ENCODE measurements at regions not wholly inside any gene's neighbourhood (a gene's known extent, or its start where the extent isn't known, plus 50 kb on each side); places are given as distances from the start of the nearest gene placed in this dataset.

- Histone ChIP-seq H3K79me2 (ENCODE audit: control insufficient read depth in 1 of 2, insufficient read depth in 2 of 2, low read length in 2 of 2) (no peaks in the 10 kb centered on the region), H3K4me3 (ENCODE audit: extremely low read depth in 1 of 4, insufficient read depth in 2 of 4, low read depth in 3 of 4, low read length in 4 of 4) (no peak overlapping the region), H4K8ac (ENCODE audit: extremely low read depth, insufficient read depth, low read length) (no peak overlapping the region), H3K4ac (replicated peaks; ENCODE audit: insufficient read length, low read depth, low read length) (no peak overlapping the region), H4K91ac (replicated peaks; ENCODE audit: insufficient read length, low read length) (no peak overlapping the region), H3K27me3 (replicated peaks in 1 of 4; ENCODE audit: control insufficient read depth in 3 of 4, extremely low read depth in 1 of 4, insufficient read depth in 3 of 4, low read length in 3 of 4) (no peaks in the 10 kb centered on the region), H3K36me3 (ENCODE audit: control insufficient read depth in 2 of 4, insufficient read depth in 4 of 4, low read length in 3 of 4) (no peaks in the 10 kb centered on the region), H3K56ac (replicated peaks; ENCODE audit: insufficient read length, low read depth, low read length) (no peak overlapping the region), H3K4me1 (replicated peaks in 1 of 4; ENCODE audit: control insufficient read depth in 3 of 4, insufficient read depth in 4 of 4, low read length in 3 of 4) (no peaks in the 10 kb centered on the region), H3K27ac (ENCODE audit: low read depth, low read length) (no peak overlapping the region), H3K23ac (ENCODE audit: insufficient read length) (no peak overlapping the region), H2BK5ac (ENCODE audit: low read depth, low read length) (no peak overlapping the region), H2BK12ac (ENCODE audit: low read depth, low read length) (no peak overlapping the region), H3K14ac (ENCODE audit: insufficient read length) (no peak overlapping the region), H3K18ac (ENCODE audit: extremely low read depth, low read length) (no peak overlapping the region), H2BK20ac (ENCODE audit: low read length) (no peak overlapping the region), H2AK5ac (ENCODE audit: low read depth, low read length) (no peak overlapping the region), H2BK120ac (replicated peaks; ENCODE audit: low read depth, low read length) (no peak overlapping the region), H2AFZ (ENCODE audit: low read length) (no peak overlapping the region), H4K5ac (ENCODE audit: insufficient read length, low read depth, low read length) (no peak overlapping the region), H4K20me1 (replicated peaks in 1 of 2; ENCODE audit: control insufficient read depth in 1 of 2, insufficient read depth in 2 of 2, low read length in 2 of 2) (no peaks in the 10 kb centered on the region), H3K79me1 (ENCODE audit: low read depth, low read length) (no peaks in the 10 kb centered on the region), H3K9ac (replicated peaks in 1 of 4; ENCODE audit: extremely low read depth in 1 of 4, low read depth in 3 of 4, low read length in 3 of 4) (no peak overlapping the region), H3K23me2 (ENCODE audit: low read depth, low read length) (no peaks in the 10 kb centered on the region), H3K4me2 (ENCODE audit: insufficient read depth in 1 of 2, low read depth in 2 of 2, low read length in 2 of 2) (no peak overlapping the region), H2BK15ac (ENCODE audit: low read length) (no peak overlapping the region), H3K9me3 (ENCODE audit: insufficient read depth in 2 of 2, low read depth in 1 of 2, low read length in 1 of 2) (no peaks in the 10 kb centered on the region)
- DNase-seq (ENCODE audit: low read depth in 1 of 2, low spot score in 2 of 2) = no peak
- 89% methylated on average over 3 of the region's 3 CpGs; no CpG with 5 or more reads in 1 of the 2 experiments for WGBS, 2 experiments (ENCODE audit: extremely low coverage in 1 of 2, insufficient coverage in 1 of 2, insufficient read length in 1 of 2, insufficient replicate concordance in 2 of 2, low coverage in 1 of 2, low lambda C conversion rate in 2 of 2, missing lambda C conversion rate in 1 of 2)
- ChIA-PET POLR2A (ENCODE audit: partially characterized antibody) (no interaction called here), CTCF (ENCODE audit: partially characterized antibody) (no interaction called here)
- FAIRE-seq = no peak
- TF ChIP-seq SIRT6 (IDR thresholded peaks at IDR 0.05; ENCODE audit: low read length) = no peak
- TF ChIP-seq CHD2 (IDR thresholded peaks at IDR 0.05; ENCODE audit: low read length) = no peak
- TF ChIP-seq ATF3 (IDR thresholded peaks at IDR 0.05; ENCODE audit: insufficient read depth, low read depth, low read length) = no peak
- TF ChIP-seq JUND (IDR thresholded peaks at IDR 0.05; ENCODE audit: low read length) = no peak
- TF ChIP-seq RFX5 (IDR thresholded peaks at IDR 0.05; ENCODE audit: borderline replicate concordance, low read depth, low read length) = no peak
- TF ChIP-seq CREB1 (IDR thresholded peaks at IDR 0.05) = no peak
- no peak for TF ChIP-seq MAX (IDR thresholded peaks at IDR 0.05)
- TF ChIP-seq RAD21 (IDR thresholded peaks at IDR 0.05 in 1 of 2, conservative IDR thresholded peaks at IDR 0.05 in 1 of 2; ENCODE audit: low read depth in 2 of 2, low read length in 2 of 2) = no peak
- no peak for TF ChIP-seq KDM4A (IDR thresholded peaks at IDR 0.05; ENCODE audit: low read depth, low read length, severe bottlenecking)
Measured at GRCh38 chr15:39251413-39252133, 329.3 kb upstream of the THBS1 start.
